ENCODE measurements at regions not wholly inside any gene's neighbourhood (a gene's known extent, or its start where the extent isn't known, plus 50 kb on each side); places are given as distances from the start of the nearest gene placed in this dataset.

DNA sequence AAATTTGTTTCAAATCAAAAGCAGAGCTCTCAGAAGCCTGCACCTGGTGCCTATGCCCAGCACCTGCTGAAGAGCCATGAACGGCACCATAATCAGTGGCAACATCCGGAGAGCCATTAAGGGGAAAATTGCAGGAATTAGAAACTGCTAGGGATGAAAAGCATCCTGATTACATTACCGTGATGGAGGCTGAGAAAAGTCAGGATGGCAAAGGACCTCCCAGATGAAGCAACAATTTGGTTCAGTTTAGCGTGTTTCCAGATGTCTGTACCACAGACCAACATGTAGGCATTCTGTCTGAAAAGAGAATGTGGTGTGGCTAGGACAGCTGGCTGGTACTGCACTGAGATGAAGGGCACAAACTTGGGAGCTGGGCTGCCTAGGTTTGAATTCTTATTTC, 106.1 kb downstream of the EOMES start (continued):
- TF ChIP-seq, protein P1, sequence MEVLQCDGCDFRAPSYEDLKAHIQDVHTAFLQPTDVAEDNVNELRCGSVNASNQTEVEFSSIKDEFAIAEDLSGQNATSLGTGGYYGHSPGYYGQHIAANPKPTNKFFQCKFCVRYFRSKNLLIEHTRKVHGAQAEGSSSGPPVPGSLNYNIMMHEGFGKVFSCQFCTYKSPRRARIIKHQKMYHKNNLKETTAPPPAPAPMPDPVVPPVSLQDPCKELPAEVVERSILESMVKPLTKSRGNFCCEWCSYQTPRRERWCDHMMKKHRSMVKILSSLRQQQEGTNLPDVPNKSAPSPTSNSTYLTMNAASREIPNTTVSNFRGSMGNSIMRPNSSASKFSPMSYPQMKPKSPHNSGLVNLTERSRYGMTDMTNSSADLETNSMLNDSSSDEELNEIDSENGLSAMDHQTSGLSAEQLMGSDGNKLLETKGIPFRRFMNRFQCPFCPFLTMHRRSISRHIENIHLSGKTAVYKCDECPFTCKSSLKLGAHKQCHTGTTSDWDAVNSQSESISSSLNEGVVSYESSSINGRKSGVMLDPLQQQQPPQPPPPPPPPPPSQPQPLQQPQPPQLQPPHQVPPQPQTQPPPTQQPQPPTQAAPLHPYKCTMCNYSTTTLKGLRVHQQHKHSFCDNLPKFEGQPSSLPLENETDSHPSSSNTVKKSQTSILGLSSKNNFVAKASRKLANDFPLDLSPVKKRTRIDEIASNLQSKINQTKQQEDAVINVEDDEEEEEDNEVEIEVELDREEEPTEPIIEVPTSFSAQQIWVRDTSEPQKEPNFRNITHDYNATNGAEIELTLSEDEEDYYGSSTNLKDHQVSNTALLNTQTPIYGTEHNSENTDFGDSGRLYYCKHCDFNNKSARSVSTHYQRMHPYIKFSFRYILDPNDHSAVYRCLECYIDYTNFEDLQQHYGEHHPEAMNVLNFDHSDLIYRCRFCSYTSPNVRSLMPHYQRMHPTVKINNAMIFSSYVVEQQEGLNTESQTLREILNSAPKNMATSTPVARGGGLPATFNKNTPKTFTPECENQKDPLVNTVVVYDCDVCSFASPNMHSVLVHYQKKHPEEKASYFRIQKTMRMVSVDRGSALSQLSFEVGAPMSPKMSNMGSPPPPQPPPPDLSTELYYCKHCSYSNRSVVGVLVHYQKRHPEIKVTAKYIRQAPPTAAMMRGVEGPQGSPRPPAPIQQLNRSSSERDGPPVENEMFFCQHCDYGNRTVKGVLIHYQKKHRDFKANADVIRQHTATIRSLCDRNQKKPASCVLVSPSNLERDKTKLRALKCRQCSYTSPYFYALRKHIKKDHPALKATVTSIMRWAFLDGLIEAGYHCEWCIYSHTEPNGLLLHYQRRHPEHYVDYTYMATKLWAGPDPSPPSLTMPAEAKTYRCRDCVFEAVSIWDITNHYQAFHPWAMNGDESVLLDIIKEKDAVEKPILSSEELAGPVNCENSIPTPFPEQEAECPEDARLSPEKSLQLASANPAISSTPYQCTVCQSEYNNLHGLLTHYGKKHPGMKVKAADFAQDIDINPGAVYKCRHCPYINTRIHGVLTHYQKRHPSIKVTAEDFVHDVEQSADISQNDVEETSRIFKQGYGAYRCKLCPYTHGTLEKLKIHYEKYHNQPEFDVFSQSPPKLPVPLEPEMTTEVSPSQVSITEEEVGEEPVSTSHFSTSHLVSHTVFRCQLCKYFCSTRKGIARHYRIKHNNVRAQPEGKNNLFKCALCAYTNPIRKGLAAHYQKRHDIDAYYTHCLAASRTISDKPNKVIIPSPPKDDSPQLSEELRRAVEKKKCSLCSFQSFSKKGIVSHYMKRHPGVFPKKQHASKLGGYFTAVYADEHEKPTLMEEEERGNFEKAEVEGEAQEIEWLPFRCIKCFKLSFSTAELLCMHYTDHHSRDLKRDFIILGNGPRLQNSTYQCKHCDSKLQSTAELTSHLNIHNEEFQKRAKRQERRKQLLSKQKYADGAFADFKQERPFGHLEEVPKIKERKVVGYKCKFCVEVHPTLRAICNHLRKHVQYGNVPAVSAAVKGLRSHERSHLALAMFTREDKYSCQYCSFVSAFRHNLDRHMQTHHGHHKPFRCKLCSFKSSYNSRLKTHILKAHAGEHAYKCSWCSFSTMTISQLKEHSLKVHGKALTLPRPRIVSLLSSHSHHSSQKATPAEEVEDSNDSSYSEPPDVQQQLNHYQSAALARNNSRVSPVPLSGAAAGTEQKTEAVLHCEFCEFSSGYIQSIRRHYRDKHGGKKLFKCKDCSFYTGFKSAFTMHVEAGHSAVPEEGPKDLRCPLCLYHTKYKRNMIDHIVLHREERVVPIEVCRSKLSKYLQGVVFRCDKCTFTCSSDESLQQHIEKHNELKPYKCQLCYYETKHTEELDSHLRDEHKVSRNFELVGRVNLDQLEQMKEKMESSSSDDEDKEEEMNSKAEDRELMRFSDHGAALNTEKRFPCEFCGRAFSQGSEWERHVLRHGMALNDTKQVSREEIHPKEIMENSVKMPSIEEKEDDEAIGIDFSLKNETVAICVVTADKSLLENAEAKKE (CRISPR knock-in tag; IDR thresholded peaks at IDR 0.05) = no peak
- TF ChIP-seq ZNF331 (CRISPR knock-in tag; IDR thresholded peaks at IDR 0.05; ENCODE audit: low read depth) (no peak), NANOG (IDR thresholded peaks at IDR 0.05; ENCODE audit: borderline replicate concordance) (no peak), EZH2phosphoT487 (IDR thresholded peaks at IDR 0.05; ENCODE audit: unreplicated experiment) (no peak), STAT1 (IDR thresholded peaks at IDR 0.05; ENCODE audit: unreplicated experiment) (no peak), ZNF114 (CRISPR knock-in tag; IDR thresholded peaks at IDR 0.05) (no peak)
- TF ChIP-seq, protein P2, sequence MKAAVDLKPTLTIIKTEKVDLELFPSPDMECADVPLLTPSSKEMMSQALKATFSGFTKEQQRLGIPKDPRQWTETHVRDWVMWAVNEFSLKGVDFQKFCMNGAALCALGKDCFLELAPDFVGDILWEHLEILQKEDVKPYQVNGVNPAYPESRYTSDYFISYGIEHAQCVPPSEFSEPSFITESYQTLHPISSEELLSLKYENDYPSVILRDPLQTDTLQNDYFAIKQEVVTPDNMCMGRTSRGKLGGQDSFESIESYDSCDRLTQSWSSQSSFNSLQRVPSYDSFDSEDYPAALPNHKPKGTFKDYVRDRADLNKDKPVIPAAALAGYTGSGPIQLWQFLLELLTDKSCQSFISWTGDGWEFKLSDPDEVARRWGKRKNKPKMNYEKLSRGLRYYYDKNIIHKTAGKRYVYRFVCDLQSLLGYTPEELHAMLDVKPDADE (IDR thresholded peaks at IDR 0.05) = no peak
- TF ChIP-seq, protein P3, sequence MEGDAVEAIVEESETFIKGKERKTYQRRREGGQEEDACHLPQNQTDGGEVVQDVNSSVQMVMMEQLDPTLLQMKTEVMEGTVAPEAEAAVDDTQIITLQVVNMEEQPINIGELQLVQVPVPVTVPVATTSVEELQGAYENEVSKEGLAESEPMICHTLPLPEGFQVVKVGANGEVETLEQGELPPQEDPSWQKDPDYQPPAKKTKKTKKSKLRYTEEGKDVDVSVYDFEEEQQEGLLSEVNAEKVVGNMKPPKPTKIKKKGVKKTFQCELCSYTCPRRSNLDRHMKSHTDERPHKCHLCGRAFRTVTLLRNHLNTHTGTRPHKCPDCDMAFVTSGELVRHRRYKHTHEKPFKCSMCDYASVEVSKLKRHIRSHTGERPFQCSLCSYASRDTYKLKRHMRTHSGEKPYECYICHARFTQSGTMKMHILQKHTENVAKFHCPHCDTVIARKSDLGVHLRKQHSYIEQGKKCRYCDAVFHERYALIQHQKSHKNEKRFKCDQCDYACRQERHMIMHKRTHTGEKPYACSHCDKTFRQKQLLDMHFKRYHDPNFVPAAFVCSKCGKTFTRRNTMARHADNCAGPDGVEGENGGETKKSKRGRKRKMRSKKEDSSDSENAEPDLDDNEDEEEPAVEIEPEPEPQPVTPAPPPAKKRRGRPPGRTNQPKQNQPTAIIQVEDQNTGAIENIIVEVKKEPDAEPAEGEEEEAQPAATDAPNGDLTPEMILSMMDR (conservative IDR thresholded peaks at IDR 0.05; ENCODE audit: low read depth in 2 of 2) = no peak

Measured in GM23338 (cell line).